ENCODE measurements at regions not wholly inside any gene's neighbourhood (a gene's known extent, or its start where the extent isn't known, plus 50 kb on each side); places are given as distances from the start of the nearest gene placed in this dataset.
"Not testable (repeated sequence)": the region's sequence is repeated elsewhere in the genome, so short reads cannot be mapped to it uniquely, and the experiment has no call there.

GRCh38 chr1:217993439-217993838 is 291.7 kb upstream of the RRP15 start:
- H3K4me3 ChIP-seq (replicated peaks; ENCODE audit: insufficient read depth, low read length) = no peak overlapping the region
- no peaks in the 10 kb centered on the region for H3K27me3 ChIP-seq (ENCODE audit: insufficient read depth, poor library complexity, severe bottlenecking)
- TF ChIP-seq POLR2AphosphoS5 (IDR thresholded peaks at IDR 0.05; ENCODE audit: low read depth) = no peak
- TF ChIP-seq SPI1 (IDR thresholded peaks at IDR 0.05; ENCODE audit: borderline replicate concordance, low read depth) = no peak
- TF ChIP-seq CTCF (IDR thresholded peaks at IDR 0.05; ENCODE audit: insufficient read depth, low read length) = no peak
- no peak for TF ChIP-seq REST (IDR thresholded peaks at IDR 0.05; ENCODE audit: insufficient replicate concordance, low read depth)
- no peak for TF ChIP-seq GABPA (IDR thresholded peaks at IDR 0.05; ENCODE audit: low read depth)
- DNase-seq (ENCODE audit: low read depth in 1 of 2, low spot score in 1 of 2) = no peak
- H3K27ac ChIP-seq (replicated peaks) = no peak overlapping the region

GRCh38 chr1:218008296-218008695 is 276.8 kb upstream of the RRP15 start:
- not testable (repeated sequence) for DNase-seq (ENCODE audit: low read depth in 1 of 2, low spot score in 1 of 2); H3K27ac ChIP-seq (replicated peaks)

GRCh38 chr1:218015106-218015505 is 270.0 kb upstream of the RRP15 start:
- not testable (repeated sequence) for H3K27ac ChIP-seq (replicated peaks); H3K27me3 ChIP-seq (ENCODE audit: insufficient read depth, poor library complexity, severe bottlenecking); DNase-seq (ENCODE audit: low read depth in 1 of 2, low spot score in 1 of 2); H3K4me3 ChIP-seq (replicated peaks; ENCODE audit: insufficient read depth, low read length)

More at GRCh38 chr1:218008296-218008695, 276.8 kb upstream of the RRP15 start:
- H3K27me3 ChIP-seq (ENCODE audit: insufficient read depth, poor library complexity, severe bottlenecking); H3K4me3 ChIP-seq (replicated peaks; ENCODE audit: insufficient read depth, low read length): not testable (repeated sequence)

GRCh38 chr1:218024211-218024720 is 260.8 kb upstream of the RRP15 start:
- no peak overlapping the region for H3K4me3 ChIP-seq (replicated peaks; ENCODE audit: insufficient read depth, low read length)
- no peak overlapping the region for H3K27ac ChIP-seq (replicated peaks)
- TF ChIP-seq POLR2AphosphoS5 (IDR thresholded peaks at IDR 0.05; ENCODE audit: low read depth) = no peak
- no peak for TF ChIP-seq CTCF (IDR thresholded peaks at IDR 0.05; ENCODE audit: insufficient read depth, low read length)
- TF ChIP-seq SPI1 (IDR thresholded peaks at IDR 0.05; ENCODE audit: borderline replicate concordance, low read depth) = no peak
- TF ChIP-seq REST (IDR thresholded peaks at IDR 0.05; ENCODE audit: insufficient replicate concordance, low read depth) = no peak
- TF ChIP-seq GABPA (IDR thresholded peaks at IDR 0.05; ENCODE audit: low read depth) = no peak
- no peaks in the 10 kb centered on the region for H3K27me3 ChIP-seq (ENCODE audit: insufficient read depth, poor library complexity, severe bottlenecking)
- no peak for DNase-seq (ENCODE audit: low read depth in 1 of 2, low spot score in 1 of 2)

GRCh38 chr1:218025454-218025853 is 259.6 kb upstream of the RRP15 start:
- Histone ChIP-seq H3K27me3 (ENCODE audit: insufficient read depth, poor library complexity, severe bottlenecking) (no peaks in the 10 kb centered on the region), H3K27ac (replicated peaks) (no peak overlapping the region), H3K4me3 (replicated peaks; ENCODE audit: insufficient read depth, low read length) (no peak overlapping the region)
- no peak for TF ChIP-seq REST (IDR thresholded peaks at IDR 0.05; ENCODE audit: insufficient replicate concordance, low read depth)
- no peak for TF ChIP-seq CTCF (IDR thresholded peaks at IDR 0.05; ENCODE audit: insufficient read depth, low read length)
- no peak for TF ChIP-seq SPI1 (IDR thresholded peaks at IDR 0.05; ENCODE audit: borderline replicate concordance, low read depth)
- TF ChIP-seq GABPA (IDR thresholded peaks at IDR 0.05; ENCODE audit: low read depth) = no peak
- TF ChIP-seq POLR2AphosphoS5 (IDR thresholded peaks at IDR 0.05; ENCODE audit: low read depth) = no peak
- DNase-seq (ENCODE audit: low read depth in 1 of 2, low spot score in 1 of 2) = no peak
